HepG2 (cell line): ENCODE measurements at regions not wholly inside any gene's neighbourhood (a gene's known extent, or its start where the extent isn't known, plus 50 kb on each side); places are given as distances from the start of the nearest gene placed in this dataset.

Experiments
- ATAC-seq: fragments of 200-7000 bp; cut with Tn5 transposase; 3 replicates; pipeline ENCODE4 v1.9.1; 2020; ENCODE audit warnings: mild to moderate bottlenecking, moderate library complexity
- BruUV-seq: library from RNA; stranded (reverse); fragments of 400-500 nt; replicated peaks from 2 replicates; lab custom pipeline; 2021; lab: Mats Ljungman, UMichigan
- CTCF ChIA-PET: fragments of 300-600 bp; formaldehyde crosslinking; extraction: SDS; loops from one replicate; lab custom pipeline; 2021; ENCODE audit warnings: low total read pairs, inconsistent platforms, low intra/inter-chr PET ratio; lab: Yijun Ruan, JAX
- POLR2A ChIA-PET: fragments of 350-600 bp; sonication (Branson Sonifier 250); formaldehyde crosslinking; loops from one replicate; lab custom pipeline; 2020; ENCODE audit warnings: antibody characterized with exemption, inconsistent platforms; lab: Yijun Ruan, JAX
- DNase-seq: peaks from one replicate; pipeline ENCODE4 v3.0.0-alpha.2; 2015; ENCODE audit warnings: low spot score
- FAIRE-seq: peaks from 3 replicates; lab custom pipeline; 2011; peaks lifted over from hg19 to GRCh38; lab: Jason Lieb, UNC
- H2AFZ ChIP-seq: one replicate; pipeline ENCODE4 v1.6.1; 2011; ENCODE audit warnings: low read length, inconsistent platforms
- H3K27ac ChIP-seq: fragments of 300-600 bp; 3 replicates; pipeline ENCODE4 v1.8.0; 2011; ENCODE audit warnings: mixed run types, mild to moderate bottlenecking, mixed read lengths, low read length, inconsistent platforms; ENCODE audit not compliant: insufficient read depth; ENCODE audit errors: extremely low read length
- H3K27me3 ChIP-seq, 2 experiments: fragments of 200-600 bp in 1 of 2; 2 replicates in 1 of 2; 3 replicates in 1 of 2; pipeline versions ENCODE4 v1.6.0 to v1.8.0; 2011; ENCODE audit warnings: low read length in 2 of 2, mild to moderate bottlenecking in 2 of 2, moderate library complexity in 2 of 2, inconsistent platforms in 1 of 2; ENCODE audit not compliant: insufficient read depth in 2 of 2, control insufficient read depth in 1 of 2
- H3K36me3 ChIP-seq, 2 experiments: fragments of 200-600 bp in 1 of 2; replicated peaks in 1 of 2; 2 replicates in 1 of 2; 3 replicates in 1 of 2; pipeline versions ENCODE4 v1.5.1 to v1.8.0; 2011; ENCODE audit warnings: low read length in 2 of 2, inconsistent platforms in 1 of 2; ENCODE audit not compliant: insufficient read depth in 2 of 2, control insufficient read depth in 1 of 2
- H3K4me1 ChIP-seq: 2 replicates; pipeline ENCODE4 v1.5.1; 2012; ENCODE audit warnings: low read length, inconsistent platforms; ENCODE audit not compliant: insufficient read depth
- H3K4me2 ChIP-seq: 2 replicates; pipeline ENCODE4 v1.6.0; 2011; ENCODE audit warnings: low read depth, low read length, inconsistent platforms
- H3K4me3 ChIP-seq, 3 experiments: fragments of 200-600 bp in 1 of 3; sonication (generic), shearing (Covaris generic) in 1 of 3; replicated peaks in 1 of 3; 2 replicates each; pipeline ENCODE4 v1.5.1; 2011 to 2016; ENCODE audit warnings: low read length in 3 of 3, inconsistent platforms in 2 of 3, low read depth in 2 of 3, mild to moderate bottlenecking in 2 of 3, control low read depth in 1 of 3, mixed read lengths in 1 of 3; ENCODE audit not compliant: insufficient read depth in 1 of 3
- H3K79me2 ChIP-seq: one replicate; pipeline ENCODE4 v1.6.1; 2011; ENCODE audit warnings: low read length, inconsistent platforms; ENCODE audit not compliant: insufficient read depth
- H3K9ac ChIP-seq: 2 replicates; pipeline ENCODE4 v1.6.0; 2011; ENCODE audit warnings: mild to moderate bottlenecking, low read depth, low read length, inconsistent platforms; ENCODE audit not compliant: insufficient read depth
- H3K9me3 ChIP-seq: 2 replicates; pipeline ENCODE4 v1.5.1; 2012; ENCODE audit warnings: mild to moderate bottlenecking, low read length
- H4K20me1 ChIP-seq: 2 replicates; pipeline ENCODE4 v1.6.0; 2011; ENCODE audit warnings: inconsistent platforms, mild to moderate bottlenecking, low read length, moderate library complexity; ENCODE audit not compliant: insufficient read depth
- GFI1 ChIP-seq: sonication (generic); formaldehyde crosslinking; IDR thresholded peaks from 2 replicates; pipeline ENCODE4 v1.5.0; 2020; ENCODE audit warnings: missing genetic modification reagents, mild to moderate bottlenecking, borderline replicate concordance
- HIVEP1 ChIP-seq: sonication (generic); formaldehyde crosslinking; IDR thresholded peaks from 2 replicates; pipeline ENCODE4 v1.4.0; 2020; ENCODE audit warnings: mild to moderate bottlenecking, missing genetic modification reagents
- PAF1 ChIP-seq: IDR thresholded peaks from 2 replicates; pipeline ENCODE4 v1.6.1; 2016; ENCODE audit warnings: missing genetic modification reagents, missing compliant biosample characterization
- POLR2AphosphoS5 ChIP-seq: IDR thresholded peaks from 2 replicates; pipeline ENCODE4 v1.6.1; 2012; ENCODE audit warnings: low read depth, low read length
- SYNCRIP ChIP-seq: fragments of 200-400 bp; formaldehyde crosslinking; IDR thresholded peaks from 2 replicates; pipeline ENCODE4 v1.6.1; 2018; ENCODE audit warnings: mild to moderate bottlenecking, low read depth, low read length; ENCODE audit not compliant: insufficient read depth
- ZNF569 ChIP-seq: sonication (generic); formaldehyde crosslinking; IDR thresholded peaks from 2 replicates; pipeline ENCODE4 v1.5.0; 2020; ENCODE audit warnings: mild to moderate bottlenecking, missing genetic modification reagents, moderate library complexity, borderline replicate concordance
- WGBS: methylation state at CpG from one replicate; pipeline ENCODE4 v1.1.6; 2017; ENCODE audit warnings: low lambda C conversion rate; 5-methylcytosine and 5-hydroxymethylcytosine counted together
- in situ Hi-C: cut with HindIII; loops from 2 replicates; pipeline ENCODE4 v1.10.0; 2017; ENCODE audit warnings: low pct_unique_long_range_greater_than_20kb; ENCODE audit not compliant: extremely low pct_ligation_motif_present
- intact Hi-C: fragments of 100-400 bp; cut with micrococcal nuclease; formaldehyde crosslinking; loops from one replicate; pipeline ENCODE4 v1.10.0; 2022; ENCODE audit not compliant: unreplicated experiment
- TF ChIP-seq, protein P1 (sequence below): sonication (generic); formaldehyde crosslinking; IDR thresholded peaks from 2 replicates; pipeline ENCODE4 v1.4.0; 2020; ENCODE audit warnings: missing genetic modification reagents
- TF ChIP-seq, protein P2 (sequence below): sonication (generic); formaldehyde crosslinking; IDR thresholded peaks from 2 replicates; pipeline ENCODE4 v1.8.1; 2023; ENCODE audit warnings: missing genetic modification reagents, mild to moderate bottlenecking, borderline replicate concordance

DNA sequence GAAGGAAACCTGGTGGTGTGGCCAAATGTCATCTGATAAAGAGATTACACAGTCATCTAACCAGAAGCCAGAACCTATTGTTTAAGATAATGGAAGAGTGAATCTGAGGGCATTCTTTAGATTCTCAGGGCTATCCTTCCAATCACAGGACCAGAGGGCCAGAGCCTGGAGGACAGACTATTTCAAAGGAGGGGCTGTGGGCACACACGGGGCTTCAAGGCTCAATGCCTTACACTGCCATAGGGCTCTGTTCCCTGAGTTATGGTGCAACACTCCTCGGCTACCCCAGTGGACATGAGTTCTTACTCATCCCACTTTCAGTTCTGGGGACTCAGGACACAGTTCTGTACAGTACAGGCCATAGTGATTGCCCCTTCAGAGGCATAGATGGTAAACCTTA is 343.9 kb upstream of the ALCAM start (continued):
- TF ChIP-seq SYNCRIP (no peak), PAF1 (CRISPR knock-in tag) (no peak)

- Histone ChIP-seq H4K20me1 (no peaks in the 10 kb centered on the region), H3K4me2 (no peak overlapping the region), H3K9ac (no peak overlapping the region), H3K27me3 (no peaks in the 10 kb centered on the region), H2AFZ (no peak overlapping the region), H3K4me1 (no peaks in the 10 kb centered on the region), H3K36me3 (no peaks in the 10 kb centered on the region), H3K4me3 (no peak overlapping the region), H3K27ac (no peak overlapping the region), H3K9me3 (no peaks in the 10 kb centered on the region), H3K79me2 (no peaks in the 10 kb centered on the region)
- 0% methylated on average over 1 of the region's 1 CpG for WGBS
- no peak for ATAC-seq
- in situ Hi-C loops (no loop called here), intact Hi-C loops (no loop called here)
- no peak for DNase-seq
- ChIA-PET POLR2A (no interaction called here), CTCF (no interaction called here)
- FAIRE-seq = no peak
- no peak for TF ChIP-seq ZNF569 (CRISPR knock-in tag)
- BruUV-seq = no TSS peak
Measured at GRCh38 chr3:105030211-105030610, 336.5 kb upstream of the ALCAM start.

DNA sequence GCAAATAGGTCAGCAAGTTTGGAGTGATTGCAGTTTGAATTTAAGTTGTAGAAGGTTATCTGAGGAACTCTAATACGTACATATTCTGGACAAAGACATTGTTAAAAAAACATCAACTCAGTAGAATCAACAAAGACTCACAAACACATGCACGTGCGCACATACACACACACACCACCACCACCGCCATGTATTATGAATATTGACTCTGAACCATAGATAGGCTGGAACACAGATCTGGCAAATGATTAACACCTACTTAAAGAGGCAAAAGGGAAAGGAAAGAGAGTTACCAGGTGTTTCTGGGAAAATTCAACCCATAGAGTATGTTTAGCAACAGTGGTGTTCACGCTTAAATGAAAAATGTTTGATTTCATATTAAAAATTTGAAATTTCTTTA is 334.2 kb upstream of the ALCAM start:
- FAIRE-seq = no peak
- Histone ChIP-seq H4K20me1 (no peaks in the 10 kb centered on the region), H3K4me1 (no peaks in the 10 kb centered on the region), H3K4me2 (no peak overlapping the region), H3K27ac (no peak overlapping the region), H3K9me3 (no peaks in the 10 kb centered on the region), H2AFZ (no peak overlapping the region), H3K9ac (no peak overlapping the region), H3K27me3 (no peaks in the 10 kb centered on the region), H3K4me3 (no peak overlapping the region), H3K79me2 (no peaks in the 10 kb centered on the region), H3K36me3 (no peaks in the 10 kb centered on the region)
- no peak for TF ChIP-seq HIVEP1 (CRISPR knock-in tag)
- TF ChIP-seq, protein P1, sequence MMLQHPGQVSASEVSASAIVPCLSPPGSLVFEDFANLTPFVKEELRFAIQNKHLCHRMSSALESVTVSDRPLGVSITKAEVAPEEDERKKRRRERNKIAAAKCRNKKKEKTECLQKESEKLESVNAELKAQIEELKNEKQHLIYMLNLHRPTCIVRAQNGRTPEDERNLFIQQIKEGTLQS (CRISPR knock-in tag) = no peak
- TF ChIP-seq GFI1 (CRISPR knock-in tag) = no peak
- TF ChIP-seq POLR2AphosphoS5 = no peak
- TF ChIP-seq, protein P2, sequence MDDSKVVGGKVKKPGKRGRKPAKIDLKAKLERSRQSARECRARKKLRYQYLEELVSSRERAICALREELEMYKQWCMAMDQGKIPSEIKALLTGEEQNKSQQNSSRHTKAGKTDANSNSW = no peak
- ChIA-PET CTCF (no interaction called here), POLR2A (no interaction called here)
- intact Hi-C loops = no loop called here
- no peak for DNase-seq
- in situ Hi-C loops = no loop called here
- no peak for ATAC-seq
- WGBS = 21% methylated on average over 5 of the region's 5 CpGs
- no TSS peak for BruUV-seq
